Dendritic cell treated with granulocyte-macrophage colony-stimulating factor and Interleukin-4, amounts not matched to agents 40 ng/mL and 50 ng/mL, for 4 days (primary cell): ENCODE measurements at regions not wholly inside any gene's neighbourhood (a gene's known extent, or its start where the extent isn't known, plus 50 kb on each side); places are given as distances from the start of the nearest gene placed in this dataset.

Source experiments
- H3K27ac Mint-ChIP-seq: one replicate; pipeline ENCODE4 v1.8.0; 2022; ENCODE audit warnings: mild to moderate bottlenecking, mixed read lengths
- H3K27me3 Mint-ChIP-seq: one replicate; pipeline ENCODE4 v1.8.0; 2022; ENCODE audit warnings: mild to moderate bottlenecking, mixed read lengths
- H3K36me3 Mint-ChIP-seq: one replicate; pipeline ENCODE4 v1.8.0; 2022; ENCODE audit warnings: low read depth, mixed read lengths
- H3K4me1 Mint-ChIP-seq: one replicate; pipeline ENCODE4 v1.8.0; 2022; ENCODE audit warnings: low read depth, mixed read lengths
- H3K4me3 Mint-ChIP-seq: one replicate; pipeline ENCODE4 v1.8.0; 2022; ENCODE audit warnings: mild to moderate bottlenecking, moderate library complexity, mixed read lengths
- H3K9me3 Mint-ChIP-seq: one replicate; pipeline ENCODE4 v1.8.0; 2022; ENCODE audit warnings: mixed read lengths
- intact Hi-C: fragments of 100-400 bp; cut with micrococcal nuclease; formaldehyde crosslinking; loops from one replicate; pipeline ENCODE4 v1.15.0; 2022

DNA sequence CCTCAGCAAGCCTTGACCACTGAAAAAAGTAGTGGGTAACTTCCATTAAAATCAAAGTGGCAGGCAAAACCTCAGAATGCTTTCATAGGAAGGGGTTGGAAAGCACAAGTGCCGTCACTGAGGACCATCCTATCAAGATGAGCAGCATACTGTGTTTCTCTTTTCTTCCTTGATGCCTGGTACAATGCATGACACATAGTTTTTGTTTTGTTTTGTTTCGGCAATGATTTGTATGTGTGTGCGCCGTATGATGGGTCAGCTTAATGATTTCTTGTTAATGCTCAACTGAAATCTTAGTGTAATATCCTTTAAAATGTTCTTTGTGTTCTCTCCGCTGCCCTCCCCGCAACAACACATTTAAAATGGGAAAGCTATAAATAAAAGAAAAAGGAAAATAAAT is 476.4 kb upstream of the KCNMB2 start:
- Mint-ChIP-seq H3K27me3 (no peaks in the 10 kb centered on the region), H3K4me3 (no peak overlapping the region), H3K4me1 (no peaks in the 10 kb centered on the region), H3K36me3 (no peaks in the 10 kb centered on the region), H3K27ac (no peak overlapping the region), H3K9me3 (no peaks in the 10 kb centered on the region)
- intact Hi-C loops: no loop called here

GRCh38 chr3:178060407-178060806 is 475.8 kb upstream of the KCNMB2 start:
- H3K4me3 Mint-ChIP-seq: no peak overlapping the region
- intact Hi-C loops: no loop called here
- H3K36me3 Mint-ChIP-seq: no peaks in the 10 kb centered on the region
- H3K27ac Mint-ChIP-seq: no peak overlapping the region
- H3K27me3 Mint-ChIP-seq: no peaks in the 10 kb centered on the region
- no peaks in the 10 kb centered on the region for H3K4me1 Mint-ChIP-seq
- no peaks in the 10 kb centered on the region for H3K9me3 Mint-ChIP-seq

GRCh38 chr3:178062126-178062525 is 474.1 kb upstream of the KCNMB2 start:
- Mint-ChIP-seq H3K27ac (no peak overlapping the region), H3K27me3 (no peaks in the 10 kb centered on the region), H3K9me3 (no peaks in the 10 kb centered on the region), H3K4me3 (no peak overlapping the region), H3K4me1 (no peaks in the 10 kb centered on the region), H3K36me3 (no peaks in the 10 kb centered on the region)
- intact Hi-C loops: no loop called here

DNA sequence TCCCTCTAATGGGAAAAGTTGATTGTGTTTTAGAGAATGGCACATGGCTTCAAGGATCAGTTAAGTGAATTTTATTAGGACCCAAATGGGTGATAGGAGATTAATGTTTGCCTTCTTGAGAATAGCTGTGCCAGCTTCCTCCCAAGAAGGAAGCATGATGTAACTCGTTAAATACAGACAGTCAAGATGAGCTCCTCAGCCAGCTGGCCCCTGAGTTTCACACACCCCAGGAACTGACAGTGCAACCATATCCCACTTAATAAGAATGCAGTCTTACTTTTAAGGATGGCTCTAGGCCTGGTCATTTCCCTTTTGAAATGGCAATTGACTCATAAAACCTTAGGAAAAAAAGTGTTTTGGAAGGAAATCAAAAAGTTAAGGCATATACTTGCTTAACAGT is 472.8 kb upstream of the KCNMB2 start:
- H3K4me3 Mint-ChIP-seq: no peak overlapping the region
- no peaks in the 10 kb centered on the region for H3K27me3 Mint-ChIP-seq
- no peaks in the 10 kb centered on the region for H3K36me3 Mint-ChIP-seq
- intact Hi-C loops: no loop called here
- H3K4me1 Mint-ChIP-seq: no peaks in the 10 kb centered on the region
- no peak overlapping the region for H3K27ac Mint-ChIP-seq
- no peaks in the 10 kb centered on the region for H3K9me3 Mint-ChIP-seq

- intact Hi-C loops: no loop called here
- Mint-ChIP-seq H3K27me3 (no peaks in the 10 kb centered on the region), H3K36me3 (no peaks in the 10 kb centered on the region), H3K4me1 (peaks cover 10% of the 10 kb centered on the region), H3K4me3 (no peak overlapping the region), H3K9me3 (no peaks in the 10 kb centered on the region), H3K27ac (no peak overlapping the region)
These were observed 468.5 kb upstream of the KCNMB2 start for GRCh38 chr3:178067721-178068120.

- H3K36me3 Mint-ChIP-seq: no peaks in the 10 kb centered on the region
- H3K9me3 Mint-ChIP-seq: no peaks in the 10 kb centered on the region
- intact Hi-C loops: no loop called here
- no peak overlapping the region for H3K4me3 Mint-ChIP-seq
- H3K27ac Mint-ChIP-seq: no peak overlapping the region
- H3K4me1 Mint-ChIP-seq: peaks cover 14% of the 10 kb centered on the region
- H3K27me3 Mint-ChIP-seq: no peaks in the 10 kb centered on the region
These were observed 463.6 kb upstream of the KCNMB2 start for GRCh38 chr3:178072391-178073305.

- intact Hi-C loops: no loop called here
- H3K4me3 Mint-ChIP-seq: no peak overlapping the region
- no peaks in the 10 kb centered on the region for H3K36me3 Mint-ChIP-seq
- no peak overlapping the region for H3K27ac Mint-ChIP-seq
- no peaks in the 10 kb centered on the region for H3K9me3 Mint-ChIP-seq
- peaks cover 14% of the 10 kb centered on the region for H3K4me1 Mint-ChIP-seq
- no peaks in the 10 kb centered on the region for H3K27me3 Mint-ChIP-seq
These were observed 462.9 kb upstream of the KCNMB2 start for GRCh38 chr3:178073366-178073765.

DNA sequence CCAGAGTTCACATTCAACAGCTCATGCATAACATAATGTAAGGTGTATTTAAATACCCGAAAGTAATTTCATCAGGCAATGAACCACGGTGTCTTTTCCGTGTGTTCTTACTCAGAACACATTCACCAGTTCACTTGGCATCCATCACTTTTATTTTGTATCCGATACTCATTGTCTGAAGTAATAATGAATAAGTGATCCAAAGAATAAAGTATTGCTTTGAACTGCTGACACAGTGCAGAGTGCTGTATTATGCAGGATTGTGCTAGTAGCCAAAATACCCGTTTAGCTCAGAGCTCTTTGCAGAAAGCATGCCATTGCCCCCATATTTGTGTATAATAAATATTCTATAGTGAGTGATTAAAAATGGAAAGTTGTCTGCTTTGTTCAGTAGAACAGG is 460.9 kb upstream of the KCNMB2 start:
- H3K4me1 Mint-ChIP-seq: peaks cover 14% of the 10 kb centered on the region
- H3K36me3 Mint-ChIP-seq: no peaks in the 10 kb centered on the region
- intact Hi-C loops: no loop called here
- no peak overlapping the region for H3K4me3 Mint-ChIP-seq
- H3K27ac Mint-ChIP-seq: no peak overlapping the region
- no peaks in the 10 kb centered on the region for H3K9me3 Mint-ChIP-seq
- no peaks in the 10 kb centered on the region for H3K27me3 Mint-ChIP-seq

DNA sequence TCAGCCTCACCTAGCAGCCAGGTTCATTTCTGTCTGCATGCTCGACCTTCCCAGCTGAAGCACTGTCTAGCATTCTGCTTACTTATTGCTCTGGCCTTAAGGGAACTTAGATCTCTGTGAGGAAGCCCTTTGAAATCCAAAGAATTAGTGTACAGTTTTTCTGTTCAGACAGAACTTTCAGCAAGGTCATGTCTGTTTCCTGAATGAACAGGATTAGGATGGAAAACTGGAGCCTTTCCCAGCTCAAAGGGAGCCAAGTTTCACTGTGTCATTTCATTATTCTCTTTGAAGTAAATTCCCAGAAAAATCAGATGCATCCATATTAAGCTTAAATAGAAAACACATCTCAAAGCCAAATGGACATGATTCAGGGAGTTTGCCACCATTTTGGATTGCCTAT is 457.3 kb upstream of the KCNMB2 start:
- Mint-ChIP-seq H3K4me3 (no peak overlapping the region), H3K4me1 (peaks cover 13% of the 10 kb centered on the region), H3K27me3 (no peaks in the 10 kb centered on the region), H3K27ac (no peak overlapping the region), H3K9me3 (no peaks in the 10 kb centered on the region), H3K36me3 (no peaks in the 10 kb centered on the region)
- intact Hi-C loops: no loop called here

DNA sequence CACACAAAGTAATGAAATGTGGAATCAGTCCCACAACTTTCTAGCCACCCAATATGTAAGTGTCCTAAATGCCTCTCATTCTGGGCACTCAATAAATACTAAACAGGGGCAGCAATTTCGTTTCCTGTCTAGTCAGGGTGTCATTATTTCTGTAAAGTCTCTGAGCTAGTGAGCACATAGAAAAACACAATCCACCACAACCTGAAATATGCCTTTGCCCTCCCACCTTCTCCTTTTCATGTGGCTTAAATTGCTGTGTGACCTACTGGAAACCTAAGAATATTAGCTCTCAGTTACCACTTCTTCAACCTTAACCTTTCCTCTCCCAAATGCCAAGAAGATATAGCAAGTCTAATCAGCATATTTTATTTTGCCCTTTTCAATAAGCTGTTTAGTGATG is 456.3 kb upstream of the KCNMB2 start:
- Mint-ChIP-seq H3K4me3 (no peak overlapping the region), H3K36me3 (no peaks in the 10 kb centered on the region), H3K4me1 (peaks cover 22% of the 10 kb centered on the region), H3K27me3 (no peaks in the 10 kb centered on the region), H3K27ac (no peak overlapping the region), H3K9me3 (no peaks in the 10 kb centered on the region)
- intact Hi-C loops: no loop called here

- no peak overlapping the region for H3K4me3 Mint-ChIP-seq
- intact Hi-C loops: no loop called here
- no peaks in the 10 kb centered on the region for H3K9me3 Mint-ChIP-seq
- H3K36me3 Mint-ChIP-seq: no peaks in the 10 kb centered on the region
- peaks cover 19% of the 10 kb centered on the region for H3K4me1 Mint-ChIP-seq
- H3K27me3 Mint-ChIP-seq: no peaks in the 10 kb centered on the region
- H3K27ac Mint-ChIP-seq: no peak overlapping the region
These were observed 453.8 kb upstream of the KCNMB2 start for GRCh38 chr3:178082326-178082906.

DNA sequence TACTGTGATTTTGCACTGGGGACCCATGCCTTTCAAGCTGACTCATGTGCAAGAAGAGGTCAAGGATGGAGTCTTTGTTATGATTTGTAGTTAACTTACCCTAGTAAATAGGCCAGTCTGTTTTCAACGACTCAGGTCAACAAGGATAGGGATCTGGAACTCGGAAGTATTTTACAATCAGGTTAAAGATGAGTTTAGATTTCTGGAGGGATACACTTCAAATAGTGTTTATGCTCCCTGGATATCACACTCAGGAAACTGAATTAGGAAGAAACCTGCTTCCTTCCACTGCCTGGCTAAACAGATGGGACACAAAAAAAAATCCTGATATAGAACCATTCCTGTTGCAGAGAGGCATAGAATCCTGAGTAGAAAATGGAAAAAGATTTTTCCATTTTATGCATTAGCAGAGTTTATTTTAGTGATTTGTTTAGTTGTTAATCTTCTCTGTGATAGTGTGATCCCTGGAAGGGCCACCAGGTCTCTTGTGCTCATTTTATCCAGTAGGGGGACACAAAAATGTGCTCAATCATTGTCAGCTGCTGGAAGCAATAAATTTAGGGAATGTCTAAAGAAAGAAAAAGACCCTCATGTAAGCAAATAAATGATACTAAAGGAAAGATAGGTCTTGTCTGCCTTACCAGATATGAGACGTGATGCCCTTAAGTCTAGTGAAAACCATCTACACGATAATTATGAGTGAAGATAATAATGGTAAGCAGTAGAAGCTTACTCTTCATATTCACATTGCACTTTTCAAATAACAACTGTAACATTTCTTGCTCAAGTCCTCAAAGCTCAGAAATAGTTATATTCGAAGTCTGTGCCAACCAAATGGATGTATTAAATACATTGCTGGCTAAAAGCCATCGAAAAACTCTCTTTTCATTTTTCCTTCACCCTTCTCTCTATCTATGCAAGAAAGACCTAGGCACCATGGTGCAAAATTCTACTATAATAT is 452.1 kb upstream of the KCNMB2 start:
- Mint-ChIP-seq H3K4me3 (no peak overlapping the region), H3K36me3 (no peaks in the 10 kb centered on the region), H3K9me3 (no peaks in the 10 kb centered on the region), H3K4me1 (peaks cover 19% of the 10 kb centered on the region), H3K27ac (no peak overlapping the region), H3K27me3 (no peaks in the 10 kb centered on the region)
- intact Hi-C loops: no loop called here

DNA sequence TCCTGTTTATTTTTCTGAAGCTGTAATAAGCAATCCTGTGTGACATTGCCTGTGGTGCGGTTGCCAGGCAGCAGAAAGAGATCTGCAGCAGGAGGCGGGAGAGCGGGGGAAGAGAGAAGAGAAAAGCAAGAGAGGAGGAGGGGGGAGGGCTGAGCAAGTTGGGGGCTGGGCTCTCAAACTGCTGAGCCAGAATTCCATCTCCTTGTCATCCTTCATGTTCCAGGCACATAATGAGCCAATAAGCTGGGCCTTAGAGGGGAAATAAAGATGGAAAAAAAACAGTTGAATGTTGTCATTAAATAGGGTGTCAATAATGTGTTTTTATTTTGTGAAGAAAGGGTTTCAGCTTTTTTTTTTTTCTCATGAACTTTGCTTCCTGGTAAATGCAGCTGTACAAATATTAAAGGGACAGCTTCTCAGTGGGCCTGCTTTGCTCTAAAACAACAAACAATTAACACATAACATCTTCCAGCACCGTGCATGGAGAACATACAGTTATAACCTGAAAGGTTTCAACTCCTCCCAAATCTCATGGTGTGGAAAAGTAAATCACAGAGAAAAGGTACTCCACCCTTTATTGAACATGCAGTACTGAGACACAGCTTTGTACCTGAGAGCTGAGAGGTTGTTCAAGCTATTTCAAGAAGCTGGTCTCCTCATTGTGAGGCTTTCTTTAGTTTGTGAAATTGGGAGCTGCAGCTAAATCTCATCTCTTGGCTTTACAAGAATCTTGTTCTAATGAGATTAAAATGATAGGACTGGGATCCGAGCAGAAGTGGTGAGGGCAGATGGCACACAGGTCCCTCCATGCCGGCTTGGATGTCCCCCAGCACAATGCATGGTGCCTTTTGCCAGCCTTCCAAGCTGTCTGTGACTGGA is 451.1 kb upstream of the KCNMB2 start:
- H3K27me3 Mint-ChIP-seq: no peaks in the 10 kb centered on the region

More for the DNA sequence above, 451.1 kb upstream of the KCNMB2 start:
- intact Hi-C loops: no loop called here
- Mint-ChIP-seq H3K4me3 (no peak overlapping the region), H3K36me3 (no peaks in the 10 kb centered on the region), H3K4me1 (peaks cover 19% of the 10 kb centered on the region), H3K27ac (no peak overlapping the region), H3K9me3 (no peaks in the 10 kb centered on the region)
